GM12872 (cell line): ENCODE measurements at regions not wholly inside any gene's neighbourhood (a gene's known extent, or its start where the extent isn't known, plus 50 kb on each side); places are given as distances from the start of the nearest gene placed in this dataset.

Source experiments
- TF ChIP-seq, protein P1 (sequence below): IDR thresholded peaks from 3 replicates; pipeline ENCODE4 v1.5.1; 2011; ENCODE audit warnings: low read depth, mild to moderate bottlenecking, low read length, moderate library complexity; ENCODE audit not compliant: insufficient read depth

DNA sequence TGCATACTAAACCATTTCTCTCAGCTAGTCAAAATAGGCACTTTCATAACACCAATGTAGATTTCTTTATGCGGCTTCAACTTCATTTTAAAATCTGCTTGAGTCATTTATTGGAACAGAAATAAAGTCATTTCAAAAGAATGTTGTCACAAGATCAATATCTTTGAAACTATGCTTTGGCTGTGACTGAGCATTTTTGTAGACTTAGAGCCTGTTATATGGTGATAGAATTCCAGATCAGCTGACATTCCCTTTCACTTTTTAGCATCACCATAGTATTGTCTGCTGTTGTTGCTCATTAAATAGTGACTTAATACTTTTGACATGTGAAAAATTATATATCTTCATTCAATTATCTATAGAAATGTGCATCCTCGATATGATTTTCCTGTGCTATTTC is 279.2 kb upstream of the PRR20A start:
- TF ChIP-seq, protein P1, sequence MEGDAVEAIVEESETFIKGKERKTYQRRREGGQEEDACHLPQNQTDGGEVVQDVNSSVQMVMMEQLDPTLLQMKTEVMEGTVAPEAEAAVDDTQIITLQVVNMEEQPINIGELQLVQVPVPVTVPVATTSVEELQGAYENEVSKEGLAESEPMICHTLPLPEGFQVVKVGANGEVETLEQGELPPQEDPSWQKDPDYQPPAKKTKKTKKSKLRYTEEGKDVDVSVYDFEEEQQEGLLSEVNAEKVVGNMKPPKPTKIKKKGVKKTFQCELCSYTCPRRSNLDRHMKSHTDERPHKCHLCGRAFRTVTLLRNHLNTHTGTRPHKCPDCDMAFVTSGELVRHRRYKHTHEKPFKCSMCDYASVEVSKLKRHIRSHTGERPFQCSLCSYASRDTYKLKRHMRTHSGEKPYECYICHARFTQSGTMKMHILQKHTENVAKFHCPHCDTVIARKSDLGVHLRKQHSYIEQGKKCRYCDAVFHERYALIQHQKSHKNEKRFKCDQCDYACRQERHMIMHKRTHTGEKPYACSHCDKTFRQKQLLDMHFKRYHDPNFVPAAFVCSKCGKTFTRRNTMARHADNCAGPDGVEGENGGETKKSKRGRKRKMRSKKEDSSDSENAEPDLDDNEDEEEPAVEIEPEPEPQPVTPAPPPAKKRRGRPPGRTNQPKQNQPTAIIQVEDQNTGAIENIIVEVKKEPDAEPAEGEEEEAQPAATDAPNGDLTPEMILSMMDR = no peak

GRCh38 chr13:56864451-56864850 is 276.3 kb upstream of the PRR20A start:
- TF ChIP-seq, protein P1 = no peak

DNA sequence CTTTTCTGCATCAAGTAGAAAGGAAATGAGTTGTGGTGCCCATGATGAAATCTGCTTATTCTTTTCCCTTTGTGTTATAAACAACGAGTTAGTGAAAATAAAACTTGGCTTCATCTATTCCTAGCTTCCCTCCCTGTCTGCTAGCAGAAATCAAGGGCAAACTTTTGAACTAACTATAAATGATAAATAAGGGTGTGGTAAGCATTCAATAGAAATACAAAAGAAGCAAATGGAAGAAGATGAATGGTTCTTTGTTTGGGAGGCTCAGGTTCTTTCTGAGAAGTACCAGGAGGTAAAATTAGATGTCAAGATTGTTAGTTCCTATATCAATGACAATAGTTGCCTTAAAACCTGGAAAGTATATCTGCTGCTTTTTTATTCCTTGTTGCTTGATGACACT is 275.3 kb upstream of the PRR20A start:
- TF ChIP-seq, protein P1 = no peak

GRCh38 chr13:56869671-56870070 is 271.0 kb upstream of the PRR20A start:
- TF ChIP-seq, protein P1 = no peak

DNA sequence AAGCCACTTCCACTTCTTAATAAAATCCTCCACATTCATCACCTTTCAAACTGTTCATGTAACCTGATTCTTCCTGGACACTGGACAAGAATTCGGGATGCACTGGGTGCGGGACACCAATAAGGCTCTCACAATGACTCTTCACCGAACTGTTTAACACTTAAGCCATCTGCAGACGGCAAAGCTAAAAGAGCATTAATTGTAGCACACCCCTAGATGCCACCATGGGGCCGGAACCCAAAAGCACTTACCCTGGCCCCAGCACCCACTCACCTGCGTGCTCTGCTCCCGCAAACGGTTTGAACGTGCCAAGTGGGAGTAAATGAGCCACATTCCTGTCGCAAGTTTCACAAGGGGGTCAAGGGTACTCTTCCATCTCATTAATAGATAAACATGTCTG is 254.3 kb upstream of the PRR20A start:
- TF ChIP-seq, protein P1 = no peak

DNA sequence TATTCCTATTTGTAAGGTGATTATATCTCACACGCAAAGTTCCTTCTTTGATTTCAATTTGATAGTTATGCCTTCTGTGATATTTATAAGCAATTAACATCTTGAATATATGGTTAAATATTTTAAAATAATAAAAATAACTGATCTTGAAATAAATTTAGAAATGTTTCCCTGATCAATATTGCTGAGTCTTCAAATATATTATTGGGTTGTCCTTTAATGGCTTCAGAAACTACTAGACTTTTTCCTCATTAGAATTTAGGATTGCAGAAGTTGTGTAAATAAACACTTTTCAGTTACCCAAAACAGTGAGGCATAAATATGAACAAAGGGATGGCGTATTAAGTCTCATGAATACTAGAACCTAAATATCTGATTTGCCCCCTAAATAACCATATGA is 252.3 kb upstream of the PRR20A start:
- TF ChIP-seq, protein P1 = no peak

- TF ChIP-seq, protein P1 = no peak
These were observed 246.9 kb upstream of the PRR20A start for GRCh38 chr13:56893843-56894242.
